NCI-H1694 treated with DMSO at 0.1 percent for 48 hours (cell line): ENCODE measurements at regions not wholly inside any gene's neighbourhood (a gene's known extent, or its start where the extent isn't known, plus 50 kb on each side); places are given as distances from the start of the nearest gene placed in this dataset.
"Not testable (repeated sequence)": the region's sequence is repeated elsewhere in the genome, so short reads cannot be mapped to it uniquely, and the experiment has no call there.

Experiments
- DNase-seq: peaks from one replicate; lab custom pipeline; 2025; lab: John Stamatoyannopoulos, UW

- no peak for DNase-seq
These were observed 256.6 kb downstream of the ZWINT start for GRCh38 chr10:56104487-56104886.

DNA sequence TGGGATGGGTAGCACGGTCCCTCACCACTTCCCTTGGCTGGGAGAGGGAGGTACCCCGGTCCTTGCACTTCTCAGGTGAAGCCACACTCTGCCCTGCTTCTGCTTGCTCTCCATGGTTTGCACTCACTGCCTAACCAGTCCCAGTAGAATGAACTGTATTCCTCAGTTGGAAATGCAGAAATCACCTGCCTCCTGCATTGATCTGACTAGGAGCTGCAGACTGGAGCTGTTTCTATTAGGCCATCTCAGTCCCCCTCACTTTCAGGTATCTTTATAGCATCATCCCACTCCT lies 264.9 kb downstream of the ZWINT start:
- no peak for DNase-seq

DNA sequence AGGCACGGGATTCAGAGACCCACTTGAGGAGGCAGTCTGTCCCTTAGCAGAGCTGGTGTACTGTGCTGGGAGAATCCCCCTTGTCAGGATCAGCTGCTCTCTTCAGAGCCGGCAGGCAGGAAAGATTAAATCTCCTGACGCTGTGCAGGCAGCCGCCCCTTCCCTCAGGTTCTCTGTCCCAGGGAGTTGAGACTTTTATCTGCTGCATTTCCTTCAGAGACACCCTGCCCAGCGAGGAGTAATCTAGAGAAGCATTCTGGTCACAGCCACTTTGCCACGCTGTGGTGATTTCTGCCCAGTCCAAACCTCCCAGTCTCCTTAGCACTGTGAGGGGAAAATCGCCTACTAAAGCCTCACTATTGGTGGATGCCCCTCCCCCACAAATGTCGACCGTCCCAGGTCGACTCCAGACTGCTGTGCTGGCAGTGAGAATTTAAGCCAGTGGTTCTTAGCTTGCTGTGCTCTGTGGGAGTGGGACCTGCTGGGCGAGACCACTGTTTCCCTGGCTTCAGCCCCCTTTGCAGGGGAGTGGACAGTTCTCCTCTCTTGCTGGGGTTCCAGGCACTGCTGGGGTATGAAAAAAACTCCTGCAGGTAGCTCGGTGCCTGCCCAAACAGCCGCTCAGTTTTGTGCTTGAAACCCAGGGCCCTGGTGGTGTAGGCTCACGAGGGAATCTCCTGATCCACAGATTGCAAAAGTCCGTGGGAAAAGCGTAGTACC lies 265.4 kb downstream of the ZWINT start:
- no peak for DNase-seq

DNA sequence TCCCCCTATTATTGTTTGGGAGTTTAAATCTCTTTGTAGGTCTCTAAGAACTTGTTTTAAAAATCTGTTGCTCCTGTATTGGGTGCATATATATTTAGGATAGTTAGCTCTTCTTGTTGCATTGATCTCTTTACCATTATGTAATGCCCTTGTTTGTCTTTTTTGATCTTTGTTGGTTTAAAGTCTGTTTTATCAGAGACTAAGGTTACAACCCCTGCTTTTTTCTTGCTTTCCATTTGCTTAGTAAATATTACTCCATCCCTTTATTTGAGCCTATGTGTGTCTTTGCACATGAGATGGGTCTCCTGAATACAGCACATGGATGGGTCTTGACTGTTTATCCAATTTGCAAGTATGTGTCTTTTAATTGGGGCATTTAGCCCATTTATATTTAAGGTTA lies 267.4 kb downstream of the ZWINT start:
- DNase-seq: not testable (repeated sequence)

- no peak for DNase-seq
These were observed 269.2 kb downstream of the ZWINT start for GRCh38 chr10:56091872-56092271.

- DNase-seq: no peak
These were observed 270.0 kb downstream of the ZWINT start for GRCh38 chr10:56090914-56091540.

- DNase-seq: no peak
These were observed 275.5 kb downstream of the ZWINT start for GRCh38 chr10:56085406-56086122.

- DNase-seq: no peak
These were observed 278.9 kb downstream of the ZWINT start for GRCh38 chr10:56082169-56082568.

DNA sequence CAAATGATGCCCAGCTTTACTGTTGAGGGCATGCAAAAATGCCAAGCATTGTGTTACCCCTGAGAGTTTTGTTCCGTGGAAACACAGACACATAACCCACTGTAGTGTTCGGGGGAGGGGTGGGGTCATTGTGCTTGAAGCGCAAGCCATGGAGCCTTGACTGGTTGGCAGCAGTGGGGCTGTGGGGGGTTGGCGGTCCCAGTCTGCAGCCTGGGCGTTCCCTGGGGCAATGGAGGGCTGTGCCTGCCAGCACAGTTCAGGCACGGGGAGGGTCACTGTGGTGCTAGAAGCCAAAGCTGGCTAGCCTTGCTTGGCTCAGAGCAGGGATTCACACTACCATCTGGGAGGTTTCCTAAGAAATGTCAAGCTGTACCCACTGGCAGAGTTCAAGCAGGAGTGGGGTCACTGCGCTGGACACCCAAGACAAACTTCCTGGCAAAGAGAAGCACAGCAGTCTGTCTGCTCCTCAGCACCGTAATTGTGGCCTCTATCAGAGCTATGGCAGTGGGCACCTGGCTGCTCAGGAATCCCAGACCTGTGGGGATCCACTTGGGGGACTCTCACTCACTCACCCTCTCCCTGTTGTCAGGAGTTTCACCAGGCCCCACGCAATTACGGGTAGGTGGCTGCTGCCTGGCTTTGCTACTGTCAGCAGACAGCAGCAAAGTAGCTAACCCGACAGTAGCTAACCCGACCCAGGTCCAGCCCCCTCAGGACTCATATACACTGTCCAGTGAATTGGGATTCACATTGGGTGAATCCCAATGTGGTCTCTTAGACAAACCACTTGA lies 292.4 kb downstream of the ZWINT start:
- no peak for DNase-seq

DNA sequence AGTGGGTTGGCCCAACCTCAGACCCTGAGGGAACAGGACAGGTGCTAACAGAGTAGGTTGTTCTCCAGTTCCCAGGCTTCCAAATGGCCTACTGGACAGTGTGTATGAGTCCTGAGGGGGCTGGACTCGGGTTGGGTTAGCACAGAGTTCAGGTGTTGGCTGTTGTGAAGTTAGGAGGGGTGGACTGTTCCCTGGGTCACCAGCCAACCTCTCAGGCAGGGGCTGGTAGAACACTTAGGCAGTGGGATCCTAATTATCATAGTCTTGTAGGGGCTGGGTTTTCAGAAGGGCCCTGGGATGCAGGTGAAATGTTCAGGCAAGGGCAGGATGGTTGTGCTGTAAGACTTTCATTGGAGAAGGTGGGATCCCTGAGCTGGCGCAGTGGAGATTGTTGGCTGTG lies 293.0 kb downstream of the ZWINT start:
- DNase-seq: no peak

- DNase-seq: no peak
These were observed 297.4 kb downstream of the ZWINT start for GRCh38 chr10:56063642-56064041.

DNA sequence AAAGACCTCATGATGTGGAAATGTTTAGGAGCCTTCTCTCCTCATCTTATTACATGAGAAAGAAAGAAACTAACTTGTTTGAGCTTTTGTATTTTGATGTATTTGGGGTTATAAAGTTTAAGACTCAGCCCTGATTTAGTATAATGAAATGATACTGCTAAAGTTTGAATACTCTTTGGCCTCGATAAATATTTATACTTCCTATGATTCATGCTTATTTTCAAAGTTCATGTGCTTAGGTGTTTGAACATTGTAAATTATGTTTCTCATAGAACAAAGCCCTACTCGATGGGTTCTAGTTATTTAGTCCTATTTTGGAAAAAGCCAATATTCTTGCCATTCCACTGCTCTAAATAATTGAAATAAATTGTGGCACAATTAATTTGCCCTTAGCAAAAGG lies 303.2 kb downstream of the ZWINT start:
- DNase-seq: no peak

- DNase-seq: no peak
These were observed 325.6 kb downstream of the ZWINT start for GRCh38 chr10:56035489-56035888.

DNA sequence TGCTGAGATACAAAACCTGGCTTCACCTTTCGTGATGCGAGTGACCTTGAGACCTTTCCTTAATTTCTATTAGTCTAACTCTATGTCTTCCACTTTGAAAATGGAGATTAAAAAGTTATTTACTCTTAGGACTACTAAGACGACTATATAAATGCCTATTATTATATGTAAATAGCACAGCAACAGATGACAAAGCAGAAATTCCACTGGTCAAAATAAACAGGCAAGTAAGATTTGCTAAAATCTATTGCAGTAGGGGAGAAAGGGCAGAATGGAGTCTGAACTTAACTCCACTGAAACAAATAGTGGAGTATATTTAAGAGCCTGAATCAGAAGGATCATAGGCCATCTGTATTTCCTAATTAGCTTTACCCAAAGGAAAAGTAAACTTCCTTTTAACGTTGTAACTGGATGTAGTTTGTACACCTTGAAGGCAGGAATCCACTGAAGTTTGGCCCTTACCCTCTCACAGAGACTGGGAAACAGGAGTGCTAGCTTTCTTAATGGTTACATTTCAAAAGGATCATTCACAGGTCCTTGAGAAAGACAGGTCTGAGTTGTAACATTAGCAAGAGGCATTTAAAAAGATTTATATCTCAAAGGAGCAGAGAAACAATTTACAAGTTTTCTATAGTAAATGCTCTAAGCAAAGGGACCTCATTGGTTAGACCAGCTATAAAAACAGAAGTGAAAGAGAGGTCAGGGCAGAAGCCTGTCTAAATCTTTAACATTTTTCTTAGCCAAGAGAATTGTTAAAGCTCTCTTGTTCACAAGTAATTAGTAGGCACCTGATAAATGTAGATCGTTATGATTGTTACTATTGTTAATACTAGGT lies 332.5 kb downstream of the ZWINT start:
- no peak for DNase-seq

GRCh38 chr10:56012101-56012500 lies 349.0 kb downstream of the ZWINT start:
- no peak for DNase-seq

DNA sequence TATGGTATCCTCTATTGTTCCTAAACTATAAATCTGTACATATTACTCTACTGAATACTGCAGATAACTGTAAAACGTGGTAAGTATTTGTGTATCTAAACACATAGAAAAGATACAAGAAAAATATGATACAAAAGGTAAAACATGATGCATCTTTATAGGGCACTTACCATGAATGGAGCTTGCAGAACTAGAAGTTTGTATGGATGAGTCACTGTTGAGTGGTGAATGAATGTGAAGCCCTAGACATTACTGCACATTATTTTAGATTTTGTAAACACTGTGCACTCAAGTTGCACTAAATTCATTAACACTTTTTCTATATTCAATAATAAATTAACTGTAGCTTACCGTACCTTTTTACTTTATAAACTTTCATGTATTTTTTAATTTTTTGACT lies 357.5 kb downstream of the ZWINT start:
- DNase-seq: no peak

GRCh38 chr10:55989188-55989587 lies 371.9 kb downstream of the ZWINT start:
- no peak for DNase-seq

GRCh38 chr10:55979203-55979602 lies 381.9 kb downstream of the ZWINT start:
- no peak for DNase-seq

- no peak for DNase-seq
These were observed 395.0 kb downstream of the ZWINT start for GRCh38 chr10:55966101-55966500.

DNA sequence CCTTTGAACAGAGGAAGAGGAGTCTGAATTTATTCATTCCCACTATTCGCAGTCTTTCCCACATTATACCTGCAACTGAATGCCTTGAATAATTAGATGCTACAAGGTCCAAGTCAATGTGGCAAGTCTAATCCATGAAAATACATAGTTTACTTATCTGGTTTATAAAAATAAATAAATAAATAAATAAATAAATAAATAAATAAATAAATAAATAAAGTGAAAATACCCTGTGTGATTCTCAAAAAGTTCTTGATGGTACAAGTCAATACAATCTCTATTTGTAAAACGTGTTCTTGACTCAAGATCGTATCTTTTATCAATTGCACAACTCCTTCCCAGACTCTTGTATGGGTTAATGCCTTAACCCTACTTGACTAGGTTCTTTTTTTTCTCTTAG lies 417.7 kb downstream of the ZWINT start:
- DNase-seq: no peak

DNA sequence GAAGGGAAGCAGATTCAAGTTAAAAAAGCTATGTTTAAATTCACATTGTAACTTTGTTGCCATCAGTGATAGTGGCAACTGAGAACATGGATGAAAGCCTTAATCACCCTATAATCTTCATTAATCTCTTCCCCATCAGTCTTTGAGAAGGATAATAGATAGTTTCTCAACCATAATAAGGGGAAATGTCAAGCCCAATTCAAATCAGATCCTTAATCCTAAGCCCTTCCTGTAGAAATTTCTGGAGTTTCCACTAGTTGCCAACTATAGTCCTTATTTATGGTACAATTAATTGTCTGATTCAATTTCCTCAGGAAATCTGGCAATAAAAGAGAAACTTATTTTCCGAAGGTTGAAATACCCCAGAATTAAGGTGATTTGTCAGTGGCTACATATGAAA lies 431.8 kb downstream of the ZWINT start:
- no peak for DNase-seq
